Pulmonary artery endothelial cell (primary cell): ENCODE measurements at regions not wholly inside any gene's neighbourhood (a gene's known extent, or its start where the extent isn't known, plus 50 kb on each side); places are given as distances from the start of the nearest gene placed in this dataset.

Experiments
- DNase-seq: peaks from one replicate; pipeline ENCODE4 v3.0.0-alpha.2; 2011; ENCODE audit warnings: low read depth, low spot score

DNA sequence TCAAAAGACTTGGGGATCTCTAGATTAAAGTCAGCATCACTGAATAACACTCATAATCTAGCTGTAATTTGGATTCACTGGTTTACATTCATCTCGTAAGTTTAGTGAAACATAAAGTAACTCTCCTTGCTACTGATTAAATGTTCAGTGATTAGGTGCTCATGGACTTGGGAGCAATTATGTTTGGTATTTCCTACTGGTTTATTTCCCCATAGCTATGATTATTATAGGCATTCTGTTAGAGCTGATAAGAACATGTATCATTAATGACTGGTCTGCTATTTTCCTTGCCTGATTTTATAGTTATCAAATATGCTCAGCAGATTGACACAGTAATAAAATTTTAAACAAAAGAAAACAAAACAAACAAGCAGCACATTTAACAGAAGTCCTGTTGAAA is 334.7 kb upstream of the SLC8A1 start:
- DNase-seq, result no peak

DNA sequence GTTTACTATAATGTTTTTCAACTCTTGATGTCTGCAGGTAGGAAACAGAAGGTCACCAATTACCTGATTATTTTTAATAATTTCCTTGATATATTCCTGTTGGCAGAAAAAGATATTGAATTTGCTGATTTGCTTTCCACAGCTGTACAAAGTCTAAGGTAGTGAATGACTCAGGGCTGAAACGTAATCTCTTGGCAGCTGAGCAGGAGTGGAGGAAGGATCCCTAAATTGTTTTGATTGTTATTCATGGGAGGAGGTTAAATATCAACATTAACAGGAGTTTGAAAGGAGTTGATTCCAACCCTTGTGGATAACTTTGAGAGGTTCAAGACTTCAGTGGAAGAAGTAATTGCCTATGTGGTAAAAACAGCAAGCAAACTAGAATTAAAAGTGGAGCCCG is 345.2 kb upstream of the SLC8A1 start:
- no peak for DNase-seq

DNA sequence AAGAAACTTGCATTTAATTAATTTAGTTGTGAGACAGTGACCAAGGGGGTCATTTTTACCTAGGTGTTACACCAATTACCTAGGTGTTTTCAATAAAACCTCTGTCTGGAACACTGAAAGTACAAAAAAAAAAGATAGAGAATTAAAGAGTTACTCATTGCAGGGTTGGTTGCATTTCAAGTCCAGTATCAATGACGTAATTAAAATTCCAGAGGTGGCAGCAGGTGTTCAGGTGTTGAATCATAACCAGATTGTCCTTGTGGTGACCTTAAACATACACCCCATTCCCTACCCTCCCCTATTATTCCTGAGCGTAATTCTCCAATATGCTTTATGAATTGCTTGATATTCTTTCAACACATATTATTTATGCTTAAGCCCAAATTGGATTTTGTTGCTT is 352.0 kb upstream of the SLC8A1 start:
- no peak for DNase-seq

DNA sequence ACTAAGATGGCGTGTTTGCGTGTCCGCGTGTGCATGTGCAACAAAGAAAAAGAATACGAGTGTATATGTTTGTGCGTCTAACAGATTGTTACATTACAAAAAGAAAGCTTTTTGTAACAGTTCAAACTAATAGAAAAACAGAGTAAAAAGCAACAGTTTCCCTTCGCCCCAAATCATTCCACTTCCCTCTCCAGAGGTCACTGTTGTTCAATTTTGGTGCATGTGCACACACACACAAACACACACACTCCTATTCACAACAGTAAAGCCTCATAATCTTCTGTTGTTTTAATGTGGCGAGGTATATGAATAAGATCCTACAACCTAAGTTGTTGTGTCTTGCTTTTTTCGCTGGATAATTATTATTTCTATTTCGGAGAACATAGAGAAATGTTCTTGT is 357.3 kb upstream of the SLC8A1 start:
- no peak for DNase-seq

DNA sequence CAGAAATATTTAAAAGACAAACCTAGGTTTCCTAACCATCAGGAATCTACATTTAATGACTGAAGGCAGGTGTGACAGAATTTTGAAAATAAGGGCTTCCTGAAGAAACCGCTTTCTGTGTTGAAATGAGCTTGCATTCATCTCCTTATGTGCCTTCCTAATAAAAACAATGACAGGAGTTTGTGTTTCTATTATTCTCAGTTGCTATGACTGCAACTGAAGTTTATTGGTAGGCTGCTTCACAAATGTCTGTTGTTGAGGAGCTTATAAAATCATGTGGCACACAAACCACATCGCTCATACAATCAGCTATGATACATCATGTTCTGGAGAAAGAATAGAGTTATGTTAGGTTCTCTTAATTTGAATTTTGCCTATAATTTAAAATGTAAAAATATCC is 362.7 kb upstream of the SLC8A1 start:
- DNase-seq, result no peak

DNA sequence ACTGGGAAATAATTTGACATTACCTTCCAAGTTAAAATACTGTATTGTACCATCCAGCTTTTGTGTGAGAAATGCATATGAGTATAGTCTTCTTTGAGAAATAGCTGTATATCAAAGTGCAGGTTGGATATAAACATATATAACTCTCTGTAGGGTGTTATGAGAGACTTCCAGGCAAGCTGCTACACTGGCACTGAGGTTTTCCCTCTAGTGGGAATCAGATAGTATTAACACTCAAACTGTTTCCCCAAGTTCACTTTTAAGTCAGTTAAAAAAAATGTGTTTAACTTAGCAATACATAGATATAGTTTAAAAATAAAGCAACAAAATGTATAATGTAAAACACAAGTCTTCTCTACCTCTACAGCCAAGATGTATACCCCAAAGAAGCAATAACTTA is 368.4 kb upstream of the SLC8A1 start:
- DNase-seq, result no peak

DNA sequence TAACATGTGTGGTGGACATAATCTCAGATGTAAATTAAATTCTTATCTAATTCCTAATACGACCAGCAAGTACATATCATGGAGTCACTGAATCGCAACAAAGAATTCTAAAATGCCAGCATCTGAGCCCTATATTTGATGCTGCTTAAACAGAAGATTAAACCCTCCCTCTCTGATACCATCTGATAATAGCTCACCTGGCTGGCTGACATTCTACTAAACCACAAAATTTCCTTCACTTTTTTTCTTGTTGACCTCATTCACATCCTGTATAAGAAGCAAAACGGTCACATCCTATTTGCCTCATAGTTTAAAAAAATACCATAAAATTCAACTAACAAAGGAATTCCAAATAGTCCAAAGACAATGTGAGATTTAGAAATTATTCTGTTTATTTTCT is 371.6 kb upstream of the SLC8A1 start:
- DNase-seq, result no peak

DNA sequence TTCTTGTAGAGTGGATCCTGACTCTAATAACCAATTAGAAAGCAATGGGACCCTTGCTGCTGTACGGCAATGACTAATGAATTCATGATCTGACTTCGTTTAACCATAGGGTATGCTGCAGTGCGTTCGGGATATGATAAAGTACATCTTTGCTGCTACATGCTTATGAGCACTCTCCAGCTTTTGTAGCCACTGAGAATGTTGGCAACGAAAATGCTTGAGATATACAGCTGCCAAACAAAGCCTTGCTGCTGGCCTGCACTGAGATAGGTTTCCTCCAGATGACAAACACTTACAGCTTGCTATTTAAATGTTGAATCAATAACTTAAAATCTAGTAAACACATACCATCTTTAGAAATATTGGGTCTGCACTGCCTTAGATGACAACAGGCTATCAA is 372.4 kb upstream of the SLC8A1 start:
- DNase-seq, result no peak

DNA sequence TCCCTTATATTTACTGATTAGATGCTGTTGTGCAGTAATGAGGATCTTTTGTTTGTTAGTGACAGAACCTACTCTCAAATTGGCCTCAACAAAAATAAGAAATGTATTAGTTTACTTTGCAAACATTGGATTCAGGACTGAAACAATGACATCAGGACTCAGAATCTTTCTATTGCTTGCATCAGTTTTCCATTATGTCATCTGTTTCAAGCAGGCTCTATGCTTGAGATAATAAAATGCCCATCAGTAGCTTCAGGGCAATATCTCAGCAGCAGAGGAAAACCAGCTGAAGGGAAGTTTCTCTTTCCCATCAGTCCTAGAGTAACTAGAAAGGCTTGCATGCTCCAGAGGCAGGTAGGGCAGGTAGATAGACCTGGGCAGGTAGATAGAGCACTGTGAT is 375.5 kb upstream of the SLC8A1 start:
- no peak for DNase-seq

DNA sequence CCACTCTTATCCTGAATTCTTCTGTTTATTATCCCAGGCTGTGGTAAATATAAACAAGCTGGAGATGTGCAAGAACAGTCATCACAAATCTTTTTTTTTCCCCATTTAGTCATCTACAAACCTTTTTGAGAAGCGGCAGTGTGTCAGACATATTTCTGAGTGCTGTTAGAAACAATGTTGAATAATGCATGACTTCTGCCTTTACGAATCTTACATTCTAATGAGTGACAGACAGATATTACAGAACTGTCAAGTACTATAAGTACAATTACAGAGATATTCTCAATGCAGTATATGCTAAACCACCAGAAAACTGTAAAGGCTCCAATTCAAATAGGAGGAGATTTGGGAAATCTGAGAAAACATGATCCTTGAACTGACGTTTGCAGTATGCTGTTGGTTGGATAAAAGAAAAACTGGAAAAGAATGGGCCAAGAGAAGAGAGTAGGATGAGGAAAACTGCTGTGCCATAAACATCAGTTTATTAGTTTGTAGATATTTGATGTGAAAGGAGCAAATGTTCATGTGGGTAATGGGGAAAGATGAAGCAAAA is 379.5 kb upstream of the SLC8A1 start:
- no peak for DNase-seq

DNA sequence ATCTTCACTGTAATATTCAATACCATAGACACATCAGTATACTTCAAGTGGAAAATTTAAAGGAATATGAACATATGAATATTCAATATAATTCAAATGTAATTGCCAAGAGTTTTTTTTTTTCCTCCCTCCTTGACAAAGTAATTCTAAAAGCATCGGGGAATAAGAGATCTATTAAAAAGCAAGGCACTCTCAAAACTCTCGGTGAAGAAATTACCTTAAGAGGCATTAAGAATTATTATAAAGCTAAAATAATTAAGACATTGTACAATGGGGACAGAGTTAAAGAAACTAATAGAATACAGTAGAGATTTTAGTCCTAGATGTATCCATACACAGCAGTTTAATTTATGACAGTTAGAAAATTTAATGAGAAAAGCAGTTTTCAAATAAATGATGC is 390.0 kb upstream of the SLC8A1 start:
- DNase-seq, result no peak

DNA sequence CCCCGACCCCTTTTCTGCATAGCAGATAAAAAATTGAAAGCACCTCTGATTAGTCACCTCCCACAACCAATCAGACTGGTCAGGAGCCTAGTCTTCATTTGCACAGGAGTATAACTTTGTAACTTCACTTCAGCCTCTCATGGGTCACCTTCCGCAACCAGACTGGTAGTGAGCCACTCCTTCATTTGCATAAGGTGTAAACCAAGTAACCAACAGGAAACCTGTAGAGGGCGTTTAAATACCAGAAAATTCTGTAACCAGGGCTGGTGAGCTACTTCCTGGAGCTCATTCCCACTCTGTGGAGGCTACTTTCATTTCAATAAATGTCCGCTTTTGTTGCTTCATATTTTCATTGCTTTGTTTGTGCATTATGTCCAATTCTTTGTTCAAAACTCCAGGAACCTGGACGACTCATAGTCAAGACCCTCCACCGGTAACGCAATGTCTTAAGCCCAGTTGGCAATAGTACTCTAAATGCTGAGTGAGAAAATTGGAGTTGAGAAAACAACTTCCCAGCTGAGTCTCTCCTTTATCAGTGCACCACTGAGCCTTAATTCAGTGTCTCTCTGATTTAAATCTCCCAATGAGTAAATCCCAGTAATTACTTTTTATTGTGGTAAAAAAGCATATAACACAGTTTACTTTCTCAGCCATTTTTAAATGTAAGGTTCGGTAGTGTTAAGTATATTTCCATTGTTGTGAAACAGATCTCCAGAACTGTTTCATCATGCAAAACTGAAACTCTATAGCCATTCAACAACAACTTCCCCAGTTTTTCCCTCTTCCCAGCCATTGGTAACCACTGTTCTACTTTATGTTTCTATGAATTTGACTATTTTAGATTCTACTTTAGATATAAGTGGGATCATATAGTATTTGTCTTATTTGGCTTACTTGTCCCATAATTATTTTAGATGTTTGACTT is 392.7 kb upstream of the SLC8A1 start:
- DNase-seq, result no peak

DNA sequence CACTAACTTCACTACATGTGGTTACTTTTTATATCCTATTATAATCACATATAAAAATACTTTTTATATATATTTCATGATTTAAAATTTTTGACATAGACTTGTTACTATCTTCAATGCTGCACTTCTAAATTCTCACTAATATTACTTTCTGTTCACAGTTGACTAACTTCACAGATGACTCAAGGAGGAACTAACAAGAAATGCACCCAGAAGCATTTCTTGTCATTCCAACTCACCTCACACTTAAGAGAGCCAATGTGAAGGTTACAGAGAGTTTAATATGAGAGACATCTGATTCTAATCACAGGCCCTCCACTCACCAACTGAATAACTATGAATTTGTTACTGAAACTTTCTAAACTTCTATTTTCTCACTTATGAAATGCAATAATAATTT is 399.8 kb upstream of the SLC8A1 start:
- DNase-seq, result no peak

DNA sequence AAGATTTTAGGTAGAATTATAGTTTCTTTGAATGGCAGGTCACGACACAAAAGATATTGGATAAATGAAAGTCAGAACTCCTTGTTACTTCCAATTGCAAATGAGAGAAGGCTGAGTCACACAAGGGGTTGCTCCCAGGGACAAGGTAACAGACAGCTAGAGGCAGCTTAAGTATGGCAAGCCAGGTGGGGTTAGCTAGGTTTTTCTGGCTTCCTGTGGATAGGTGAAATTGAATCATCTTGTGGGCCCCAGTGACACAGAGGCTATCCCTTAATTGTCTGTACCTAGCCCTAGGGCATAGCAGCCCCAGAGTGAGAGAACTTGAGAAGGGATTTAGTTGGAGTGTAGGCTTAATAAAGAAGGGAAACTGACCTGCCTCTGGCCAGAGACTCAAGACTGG is 407.7 kb upstream of the SLC8A1 start:
- no peak for DNase-seq

DNA sequence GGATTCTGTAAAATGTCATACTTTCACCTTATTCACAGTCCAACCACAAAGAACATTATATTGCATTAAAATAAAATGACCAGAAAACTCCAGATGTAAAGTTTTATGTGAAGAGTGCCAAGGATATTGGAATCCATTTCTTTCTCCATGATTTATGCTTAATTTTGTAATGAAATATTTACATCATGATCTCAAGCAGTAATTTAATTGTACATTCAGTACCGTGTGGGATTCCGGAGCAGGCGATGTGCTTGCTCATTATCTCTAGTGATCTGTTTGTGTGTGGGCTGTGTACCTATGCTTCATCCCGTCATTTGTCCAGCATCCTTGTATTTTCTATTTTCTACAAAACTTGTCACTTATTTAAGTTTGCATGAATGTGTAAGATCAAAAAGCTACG is 415.9 kb upstream of the SLC8A1 start:
- DNase-seq, result no peak

DNA sequence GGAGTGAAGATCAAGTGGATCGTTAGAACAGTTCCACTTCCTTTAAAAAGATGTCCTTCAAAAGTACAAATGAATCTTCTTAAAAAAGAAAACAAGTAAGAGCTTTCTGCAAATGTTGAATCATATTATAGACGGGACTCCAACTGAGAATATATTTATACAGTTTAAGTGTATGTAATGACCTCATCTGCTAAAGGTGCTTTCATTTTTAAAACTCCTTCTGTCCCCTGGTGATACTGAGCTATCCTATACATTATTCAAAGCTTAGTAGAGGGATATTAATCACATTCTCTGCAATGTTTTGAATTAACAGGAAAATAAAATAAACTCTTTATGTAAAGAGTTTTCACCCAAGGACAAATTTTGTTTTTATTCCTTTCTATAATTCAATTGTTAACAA is 420.7 kb upstream of the SLC8A1 start:
- DNase-seq, result no peak

DNA sequence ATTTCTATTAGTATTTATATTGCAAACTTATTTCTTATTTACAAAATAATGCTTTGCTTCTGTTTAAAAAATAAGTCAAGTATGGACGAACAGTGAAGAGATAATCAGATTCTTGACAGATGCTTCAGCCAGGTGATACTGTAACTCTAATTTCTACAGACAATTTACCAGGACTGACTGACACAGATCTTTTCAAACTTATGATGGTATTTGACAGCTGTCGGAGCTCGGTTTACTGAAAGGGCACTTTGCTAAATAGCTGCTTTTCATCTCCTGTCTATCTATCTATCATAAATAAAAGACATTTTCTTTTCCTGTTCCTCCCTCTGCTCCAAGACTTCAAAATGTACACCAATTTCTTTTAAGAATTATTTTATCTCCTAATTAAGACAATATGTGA is 422.5 kb upstream of the SLC8A1 start:
- no peak for DNase-seq

DNA sequence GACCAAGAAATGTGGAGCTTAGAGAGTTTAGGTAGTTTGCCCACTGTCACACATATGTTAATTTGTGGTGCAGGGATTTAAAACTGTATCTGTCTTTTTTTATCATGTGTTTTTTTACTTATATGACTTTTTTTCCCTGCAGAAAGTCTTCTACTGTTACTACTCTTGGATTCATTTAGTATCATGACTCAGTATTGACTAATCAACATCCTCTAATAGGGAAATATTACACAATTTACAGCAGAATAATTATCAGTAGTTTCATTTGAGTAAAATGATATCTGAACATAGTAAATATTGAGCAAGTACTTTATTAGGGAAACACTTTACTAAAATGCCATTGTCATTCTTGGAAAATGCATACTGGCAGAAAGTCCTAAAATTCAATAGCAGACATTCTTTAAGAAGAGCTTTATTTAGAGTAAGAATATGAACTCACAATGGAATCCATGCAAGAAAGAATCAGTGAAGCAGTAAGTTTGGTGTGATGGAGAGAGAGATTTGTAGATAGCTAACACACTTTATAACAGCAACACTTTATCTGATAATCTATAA is 425.9 kb upstream of the SLC8A1 start:
- no peak for DNase-seq

DNA sequence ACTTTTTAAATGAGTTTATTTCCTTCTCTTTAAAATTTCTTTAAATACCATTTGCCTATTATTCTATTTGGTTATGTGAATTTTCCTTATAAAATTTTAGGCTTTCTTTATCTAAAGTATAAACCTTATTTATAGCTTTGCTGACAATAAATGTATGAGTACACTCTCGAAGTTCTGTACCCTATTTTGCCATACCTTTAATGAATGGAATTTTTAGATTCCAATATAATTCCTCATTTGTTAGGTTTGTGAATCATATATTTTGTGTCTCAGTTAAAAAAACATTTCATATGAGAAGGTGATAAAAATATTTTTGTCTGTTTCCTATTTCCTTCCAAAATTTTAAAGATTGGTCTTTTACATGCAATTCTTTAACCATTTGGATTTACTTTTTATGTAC is 427.4 kb upstream of the SLC8A1 start:
- no peak for DNase-seq

DNA sequence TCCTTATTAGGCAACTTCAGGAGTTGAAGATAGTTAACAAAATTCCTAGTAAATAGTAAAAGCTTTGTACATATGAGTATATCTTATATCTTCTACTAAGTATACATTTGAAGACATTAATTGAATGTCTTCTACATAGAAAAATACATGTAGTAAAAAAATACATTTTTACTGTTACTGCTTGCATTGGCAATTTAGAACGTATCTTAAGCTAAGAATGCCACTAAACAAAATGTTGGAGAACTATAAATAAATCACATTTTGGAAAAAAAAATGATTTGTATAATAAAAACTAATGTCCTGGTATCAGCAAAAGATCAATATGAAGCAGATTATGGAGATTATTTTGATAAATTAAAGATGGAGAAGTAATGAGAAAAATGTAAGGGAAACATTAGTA is 434.2 kb upstream of the SLC8A1 start:
- no peak for DNase-seq

DNA sequence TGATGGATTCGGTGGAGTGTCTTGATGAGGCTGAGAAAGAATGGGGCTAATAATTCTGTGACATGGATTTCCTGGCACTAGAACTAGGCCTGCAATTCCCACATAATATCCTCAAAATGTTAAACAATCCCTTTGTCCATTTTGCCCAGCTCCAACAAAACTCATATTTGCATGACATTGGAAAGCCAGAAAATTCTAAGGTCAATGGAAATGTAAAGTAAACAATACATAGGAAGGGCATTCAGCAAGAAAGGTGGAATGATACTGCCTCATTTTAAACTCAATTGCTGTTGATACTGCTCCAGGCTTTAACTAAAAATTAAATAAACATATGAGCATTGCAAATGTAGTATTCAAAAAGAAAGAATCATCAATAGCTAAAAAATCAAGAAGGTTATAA is 434.8 kb upstream of the SLC8A1 start:
- DNase-seq, result no peak

DNA sequence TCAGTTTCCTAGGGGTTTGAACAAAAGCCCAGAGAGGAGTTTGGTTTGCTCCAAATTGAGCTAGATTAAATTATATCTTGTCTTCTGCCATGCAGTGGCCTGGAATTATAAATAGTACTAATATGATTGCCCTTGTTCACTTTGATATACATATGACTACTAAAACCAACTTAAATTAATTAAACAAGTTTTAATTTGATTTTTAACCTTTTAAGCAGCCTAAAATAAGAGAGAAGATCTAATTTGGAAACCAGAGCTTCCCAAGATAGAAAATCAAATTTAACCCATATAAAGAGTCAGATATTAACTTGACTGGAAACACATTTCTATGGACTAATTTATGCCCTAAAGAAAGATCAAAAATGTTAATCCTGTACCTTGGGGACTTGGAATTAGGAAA is 444.5 kb upstream of the SLC8A1 start:
- DNase-seq, result no peak

DNA sequence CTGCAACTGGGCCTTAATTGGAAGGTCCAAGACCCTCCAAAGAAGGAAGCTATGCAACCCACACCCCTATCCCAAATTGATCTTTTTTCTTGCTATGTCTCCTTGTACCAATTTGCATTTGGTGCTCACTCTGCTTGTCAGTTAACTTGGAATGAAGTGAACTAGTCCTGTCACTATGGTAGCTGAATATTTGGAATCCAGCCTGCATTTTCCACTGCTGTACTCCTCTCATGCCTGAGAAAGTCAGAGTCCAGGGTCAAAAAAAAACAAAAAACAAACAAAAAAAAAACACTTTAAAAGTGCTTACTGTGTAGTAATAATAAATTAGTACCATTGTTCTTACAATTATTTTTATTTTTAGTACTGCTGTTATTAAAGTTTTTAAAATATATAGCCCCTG is 462.8 kb upstream of the SLC8A1 start:
- no peak for DNase-seq
